Esophagus muscularis mucosa (tissue), 4 donors: ENCODE measurements at regions not wholly inside any gene's neighbourhood (a gene's known extent, or its start where the extent isn't known, plus 50 kb on each side); places are given as distances from the start of the nearest gene placed in this dataset.
"Not testable (repeated sequence)": the region's sequence is repeated elsewhere in the genome, so short reads cannot be mapped to it uniquely, and the experiment has no call there.

Source experiments
- DNase-seq: peaks from one replicate; pipeline ENCODE4 v3.0.0-alpha.2; 2017; ENCODE audit errors: extremely low spot score
- H3K27ac ChIP-seq, 4 donors: fragments of 200-600 bp; sonication (generic); replicated peaks in 1 of 4; 1 replicate in 3 of 4; 2 replicates in 1 of 4; pipeline ENCODE4 v1.5.1; 2016 to 2019; ENCODE audit warnings: mild to moderate bottlenecking in 1 of 4
- H3K27me3 ChIP-seq, 4 donors: fragments of 200-600 bp; sonication (generic); one replicate each; pipeline versions ENCODE4 v1.5.1 to v1.6.0; 2016 to 2019
- H3K36me3 ChIP-seq, 4 donors: fragments of 200-600 bp; sonication (generic); one replicate each; pipeline ENCODE4 v1.5.1; 2016 to 2019
- H3K4me1 ChIP-seq, 4 donors: fragments of 200-600 bp; sonication (generic); one replicate each; pipeline ENCODE4 v1.5.1; 2016 to 2019
- H3K4me3 ChIP-seq, 4 donors: fragments of 200-600 bp; sonication (generic); 1 replicate in 2 of 4; 2 replicates in 2 of 4; pipeline ENCODE4 v1.5.1; 2016 to 2019; ENCODE audit warnings: mild to moderate bottlenecking in 4 of 4, moderate library complexity in 1 of 4
- H3K9me3 ChIP-seq, 4 donors: fragments of 200-600 bp; sonication (generic); 1 replicate in 3 of 4; 2 replicates in 1 of 4; pipeline ENCODE4 v1.5.1; 2016 to 2019
- CTCF ChIP-seq, 3 experiments: fragments of 200-600 bp in 2 of 3; fragments of 450-650 bp in 1 of 3; sonication (generic) in 2 of 3; IDR thresholded peaks; one replicate each; pipeline ENCODE4 v1.5.1; 2017 to 2019; ENCODE audit warnings: antibody characterized with exemption in 3 of 3, mild to moderate bottlenecking in 2 of 3, moderate library complexity in 1 of 3
- EP300 ChIP-seq: sonication (generic); formaldehyde crosslinking; IDR thresholded peaks from one replicate; pipeline ENCODE4 v1.6.1; 2017; ENCODE audit warnings: antibody characterized with exemption
- POLR2A ChIP-seq: fragments of 450-650 bp; IDR thresholded peaks from one replicate; pipeline ENCODE4 v1.6.1; 2017; ENCODE audit warnings: antibody characterized with exemption, moderate library complexity, mild to moderate bottlenecking, low read depth
- POLR2AphosphoS5 ChIP-seq, 2 donors: sonication (generic); formaldehyde crosslinking; IDR thresholded peaks; one replicate each; pipeline ENCODE4 v1.6.1; 2017; ENCODE audit warnings: antibody characterized with exemption in 2 of 2
- WGBS: methylation state at CpG from one replicate; pipeline ENCODE4 v1.1.5; 2018; 5-methylcytosine and 5-hydroxymethylcytosine counted together
- intact Hi-C: fragments of 100-400 bp; cut with DNase I; formaldehyde crosslinking; loops from one replicate; pipeline ENCODE4 v1.15.1; 2023

DNA sequence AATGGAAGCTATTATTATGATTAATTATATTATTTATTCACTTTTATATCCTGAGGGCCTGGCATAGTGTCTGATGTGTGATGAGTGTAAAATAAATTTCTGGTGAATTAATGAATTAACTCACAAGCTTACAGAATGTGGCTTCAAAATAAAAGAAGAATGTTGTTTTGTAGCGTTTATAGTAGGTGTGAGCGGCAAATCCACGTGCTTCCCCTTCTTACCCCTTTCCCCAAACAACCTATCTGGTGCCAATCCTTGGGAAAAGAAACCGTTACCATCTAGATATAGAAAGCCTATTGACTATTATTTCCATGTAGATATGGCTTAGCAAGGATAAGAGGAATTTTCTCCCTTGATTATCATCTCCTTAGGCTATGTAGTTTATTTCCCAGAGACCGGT lies 144.6 kb upstream of the CITED2 start:
- no peak for DNase-seq
- no peak overlapping the region for H3K4me3 ChIP-seq
- 89% methylated on average over 5 of the region's 5 CpGs for WGBS
- H3K9me3 ChIP-seq, result no peaks in the 10 kb centered on the region
- intact Hi-C loops, result no loop called here
- TF ChIP-seq POLR2AphosphoS5 (IDR thresholded peaks at IDR 0.05) (no peak), CTCF (IDR thresholded peaks at IDR 0.05) (no peak), POLR2A (no peak), EP300 (no peak)
- no peak overlapping the region for H3K27ac ChIP-seq
- H3K4me1 ChIP-seq, result peaks cover 0 to 20% (median 3%) of the 10 kb centered on the region in 4 donors
- no peaks in the 10 kb centered on the region for H3K27me3 ChIP-seq
- H3K36me3 ChIP-seq, result no peaks in the 10 kb centered on the region

GRCh38 chr6:139518556-139519091 lies 144.2 kb upstream of the CITED2 start:
- no peak for TF ChIP-seq CTCF (IDR thresholded peaks at IDR 0.05)
- TF ChIP-seq EP300, result no peak
- no peak for TF ChIP-seq POLR2A
- no peak for TF ChIP-seq POLR2AphosphoS5 (IDR thresholded peaks at IDR 0.05)
- no peak overlapping the region for H3K4me3 ChIP-seq
- no peaks in the 10 kb centered on the region for H3K36me3 ChIP-seq
- DNase-seq, result no peak
- intact Hi-C loops, result no loop called here
- WGBS, result 90% methylated on average over 12 of the region's 12 CpGs
- H3K27ac ChIP-seq, result no peak overlapping the region
- H3K4me1 ChIP-seq, result peaks cover 0 to 20% (median 3%) of the 10 kb centered on the region in 4 donors
- H3K9me3 ChIP-seq, result no peaks in the 10 kb centered on the region
- H3K27me3 ChIP-seq, result no peaks in the 10 kb centered on the region

GRCh38 chr6:139517998-139518555 lies 143.6 kb upstream of the CITED2 start:
- 86% methylated on average over 14 of the region's 14 CpGs for WGBS
- H3K9me3 ChIP-seq, H3K27ac ChIP-seq, intact Hi-C loops, H3K4me3 ChIP-seq, H3K36me3 ChIP-seq, H3K27me3 ChIP-seq, DNase-seq: not testable (repeated sequence)
- H3K4me1 ChIP-seq, result peaks cover 0 to 16% (median 3%) of the 10 kb centered on the region in 4 donors

GRCh38 chr6:139515511-139515910 lies 141.1 kb upstream of the CITED2 start:
- Histone ChIP-seq H3K27ac (no peak overlapping the region), H3K27me3 (no peaks in the 10 kb centered on the region), H3K4me3 (no peak overlapping the region), H3K9me3 (no peaks in the 10 kb centered on the region), H3K4me1 (peaks cover 0 to 7% (median 3%) of the 10 kb centered on the region in 4 donors), H3K36me3 (no peaks in the 10 kb centered on the region)
- no peak for TF ChIP-seq POLR2AphosphoS5 (IDR thresholded peaks at IDR 0.05)
- TF ChIP-seq POLR2A, result no peak
- no peak for TF ChIP-seq CTCF (IDR thresholded peaks at IDR 0.05)
- TF ChIP-seq EP300, result no peak
- no peak for DNase-seq
- WGBS, result 86% methylated on average over 3 of the region's 3 CpGs
- intact Hi-C loops, result no loop called here

DNA sequence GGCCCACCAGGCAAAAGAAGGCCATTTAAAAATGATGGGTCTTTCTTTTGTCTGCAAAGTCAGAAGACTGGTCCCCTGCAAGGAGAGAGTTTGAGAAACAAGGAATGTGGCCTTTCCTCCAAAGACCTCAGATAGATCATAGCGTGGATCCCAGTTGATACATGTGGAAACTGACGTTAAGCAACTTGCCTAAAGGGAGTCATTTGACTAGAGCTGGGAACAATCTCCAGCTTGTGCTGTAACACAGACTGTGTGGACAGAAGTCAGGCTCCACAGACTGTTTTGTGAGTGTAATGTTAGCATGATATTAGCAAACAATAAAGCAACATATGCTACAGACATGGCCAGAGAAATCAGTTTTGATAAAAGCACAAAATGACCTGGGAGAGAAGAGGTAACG lies 140.4 kb upstream of the CITED2 start:
- no peak overlapping the region for H3K27ac ChIP-seq
- 88% methylated on average over 3 of the region's 3 CpGs for WGBS
- DNase-seq, result no peak
- H3K4me3 ChIP-seq, result no peak overlapping the region
- no peaks in the 10 kb centered on the region for H3K9me3 ChIP-seq
- H3K27me3 ChIP-seq, result no peaks in the 10 kb centered on the region
- peaks cover 0 to 12% (median 7%) of the 10 kb centered on the region in 4 donors for H3K4me1 ChIP-seq
- intact Hi-C loops, result no loop called here
- no peak for TF ChIP-seq POLR2A
- TF ChIP-seq EP300, result no peak
- TF ChIP-seq POLR2AphosphoS5 (IDR thresholded peaks at IDR 0.05), result no peak
- no peak for TF ChIP-seq CTCF (IDR thresholded peaks at IDR 0.05)
- H3K36me3 ChIP-seq, result no peaks in the 10 kb centered on the region
